ENCODE measurements at regions not wholly inside any gene's neighbourhood (a gene's known extent, or its start where the extent isn't known, plus 50 kb on each side); places are given as distances from the start of the nearest gene placed in this dataset.
A peak's percentile ranks its signal among the peaks of the same experiment; 100 is the strongest.

GRCh38 chr1:20430355-20431175, 55.4 kb downstream of the CAMK2N1 start:
- POLR2A ChIA-PET = interaction anchor here (0.7 to 2.0 kb wide), 2 partner anchors 43 to 70 kb away, joined by 3 to 6 read pairs; no protein-coding TSS in a partner anchor
- H3K36me3 ChIP-seq (ENCODE audit: insufficient read depth, low read length) = no peaks in the 10 kb centered on the region
- TF ChIP-seq EZH2phosphoT487 (IDR thresholded peaks at IDR 0.05; ENCODE audit: borderline replicate concordance, low read depth, low read length) (no peak), CTCF (conservative IDR thresholded peaks at IDR 0.05; ENCODE audit: low read length) (peak; percentile 98)
- no TSS peak for BruUV-seq (replicated peaks)
- CTCF ChIA-PET (ENCODE audit: unreplicated experiment) = interaction anchor here (0.7 to 1.5 kb wide), 3 partner anchors 17 to 69 kb away, joined by 3 to 9 read pairs (median 3); no protein-coding TSS in a partner anchor
- intact Hi-C loops (cut with micrococcal nuclease; ENCODE audit: unreplicated experiment) = loop anchor here (1.0 to 5.0 kb wide), 7 partner anchors 24 to 217 kb away; no protein-coding TSS in a partner anchor
- H3K79me2 ChIP-seq (ENCODE audit: insufficient read depth, low read depth, low read length) = no peaks in the 10 kb centered on the region
- H3K9me3 ChIP-seq (ENCODE audit: low read length) = peaks cover 5% of the 10 kb centered on the region; the same call in 1 of the 2 replicates
- peak overlapping the region; percentile 22; the same call in 1 of the 2 replicates for H3K4me2 ChIP-seq (ENCODE audit: low read length)
- no peaks in the 10 kb centered on the region for H4K20me1 ChIP-seq (ENCODE audit: insufficient read depth, low read length)
- DNase-seq (ENCODE audit: low spot score) = peak; percentile 75
- H3K4me3 ChIP-seq (ENCODE audit: low read depth, low read length, poor library complexity, severe bottlenecking) = no peak overlapping the region
- H3K4me1 ChIP-seq (ENCODE audit: insufficient read depth, low read length, poor library complexity, severe bottlenecking) = peaks cover 48% of the 10 kb centered on the region
- no peak overlapping the region for H3K27ac ChIP-seq (ENCODE audit: low read depth, low read length, poor library complexity, severe bottlenecking)
- peak overlapping the region; percentile 30; the same call in 1 of the 2 replicates for H2AFZ ChIP-seq (ENCODE audit: low read length)
- H3K9me2 ChIP-seq (ENCODE audit: insufficient read depth, low read length) = no peaks in the 10 kb centered on the region

GRCh38 chr1:20429296-20429695, 56.7 kb downstream of the CAMK2N1 start:
- no peak for DNase-seq (ENCODE audit: low spot score)
- BruUV-seq (replicated peaks) = no TSS peak
- H3K4me3 ChIP-seq (ENCODE audit: low read depth, low read length, poor library complexity, severe bottlenecking) = no peak overlapping the region
- ChIA-PET CTCF (ENCODE audit: unreplicated experiment) (interaction anchor here (0.8 kb wide), 1 partner anchor 67 kb away, joined by 7 read pairs; no protein-coding TSS in a partner anchor), POLR2A (interaction anchor here (0.7 to 0.8 kb wide), 2 partner anchors 51 to 67 kb away, joined by 3 to 4 read pairs; no protein-coding TSS in a partner anchor)
- H3K36me3 ChIP-seq (ENCODE audit: insufficient read depth, low read length) = no peaks in the 10 kb centered on the region
- intact Hi-C loops (cut with micrococcal nuclease; ENCODE audit: unreplicated experiment) = no loop called here
- TF ChIP-seq EZH2phosphoT487 (IDR thresholded peaks at IDR 0.05; ENCODE audit: borderline replicate concordance, low read depth, low read length) = no peak
- no peak for TF ChIP-seq CTCF (conservative IDR thresholded peaks at IDR 0.05; ENCODE audit: low read length)
- H3K9me2 ChIP-seq (ENCODE audit: insufficient read depth, low read length) = no peaks in the 10 kb centered on the region
- no peaks in the 10 kb centered on the region for H3K79me2 ChIP-seq (ENCODE audit: insufficient read depth, low read depth, low read length)
- peaks cover 18% of the 10 kb centered on the region for H3K9me3 ChIP-seq (ENCODE audit: low read length)
- peak overlapping the region; percentile 15; the same call in 1 of the 2 replicates for H3K4me2 ChIP-seq (ENCODE audit: low read length)
- H3K27ac ChIP-seq (ENCODE audit: low read depth, low read length, poor library complexity, severe bottlenecking) = no peak overlapping the region
- H2AFZ ChIP-seq (ENCODE audit: low read length) = peak overlapping the region; percentile 60; the same call in 1 of the 2 replicates
- no peaks in the 10 kb centered on the region for H4K20me1 ChIP-seq (ENCODE audit: insufficient read depth, low read length)
- peaks cover 48% of the 10 kb centered on the region for H3K4me1 ChIP-seq (ENCODE audit: insufficient read depth, low read length, poor library complexity, severe bottlenecking)
